GM19452 (cell line): ENCODE measurements at regions not wholly inside any gene's neighbourhood (a gene's known extent, or its start where the extent isn't known, plus 50 kb on each side); places are given as distances from the start of the nearest gene placed in this dataset.
A peak's percentile ranks its signal among the peaks of the same experiment; 100 is the strongest.
"Not testable (repeated sequence)": the region's sequence is repeated elsewhere in the genome, so short reads cannot be mapped to it uniquely, and the experiment has no call there.

Experiments used
- ATAC-seq: cut with Tn5 transposase; IDR thresholded peaks from one replicate; pipeline ENCODE4 v1.9.1; 2021; ENCODE audit not compliant: unreplicated experiment

GRCh38 chr12:89840162-89840922 lies 131.7 kb upstream of the ATP2B1 start:
- ATAC-seq, result no peak

- ATAC-seq, result no peak
Measured at GRCh38 chr12:89839444-89839843, 130.8 kb upstream of the ATP2B1 start.

GRCh38 chr12:89838833-89839232 lies 130.2 kb upstream of the ATP2B1 start:
- no peak for ATAC-seq

DNA sequence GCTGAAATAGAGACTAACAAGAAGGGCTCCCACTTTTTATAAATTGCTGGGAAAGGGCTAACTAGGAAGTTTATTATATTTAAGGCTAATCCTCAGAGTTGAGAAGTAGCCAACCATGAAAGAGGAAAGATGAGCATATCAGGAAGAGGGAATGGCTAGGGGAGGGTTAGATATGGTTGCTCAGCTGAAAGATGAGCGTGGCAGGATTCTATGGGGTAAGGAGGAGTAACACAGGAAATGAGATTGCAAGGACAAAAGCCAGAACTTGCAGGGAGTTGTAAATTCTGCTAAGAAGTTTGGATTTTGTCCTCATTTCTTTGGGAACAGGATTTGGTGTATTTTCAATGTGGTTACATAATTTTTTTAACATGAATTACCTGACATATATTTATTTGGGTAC lies 127.4 kb upstream of the ATP2B1 start:
- no peak for ATAC-seq

DNA sequence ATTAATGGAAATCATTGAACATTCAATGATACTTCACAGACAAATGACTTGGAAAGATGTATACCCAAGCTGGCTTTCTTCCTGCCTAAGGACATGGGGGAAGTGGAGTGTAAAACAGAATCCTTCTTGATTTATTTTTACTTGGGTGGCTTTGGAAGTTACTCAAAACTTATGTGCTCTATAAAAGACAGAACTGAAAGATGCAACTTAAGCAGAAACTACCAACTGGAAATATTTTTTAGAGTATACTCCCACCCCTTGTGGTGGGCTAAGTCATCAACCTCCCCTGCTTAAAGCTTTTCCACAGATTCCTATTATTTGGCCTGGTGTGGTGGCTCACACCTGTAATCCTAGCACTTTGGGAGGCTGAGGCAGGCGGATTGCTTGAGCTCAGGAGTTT lies 126.0 kb upstream of the ATP2B1 start:
- ATAC-seq, result no peak

GRCh38 chr12:89833337-89834252 lies 125.0 kb upstream of the ATP2B1 start:
- ATAC-seq, result no peak

DNA sequence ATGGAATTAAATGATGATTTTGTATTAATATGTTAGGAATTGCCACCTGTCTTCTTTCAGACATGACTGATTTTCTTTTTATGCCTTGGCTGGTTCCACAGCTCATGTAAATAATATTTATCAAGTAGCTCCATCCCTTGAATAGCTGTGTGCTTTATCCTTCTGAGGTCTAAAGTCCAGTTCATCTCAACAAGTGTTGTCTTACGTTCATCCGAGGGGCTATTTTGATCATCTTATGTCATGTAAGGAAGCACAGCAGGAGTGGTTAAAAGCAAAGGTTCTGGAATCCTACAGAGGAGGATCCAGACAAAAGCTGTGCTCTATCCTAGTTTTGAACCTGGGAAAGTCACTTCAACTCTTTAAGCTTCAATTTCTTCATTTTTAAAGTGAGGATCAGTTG lies 123.7 kb upstream of the ATP2B1 start:
- no peak for ATAC-seq

DNA sequence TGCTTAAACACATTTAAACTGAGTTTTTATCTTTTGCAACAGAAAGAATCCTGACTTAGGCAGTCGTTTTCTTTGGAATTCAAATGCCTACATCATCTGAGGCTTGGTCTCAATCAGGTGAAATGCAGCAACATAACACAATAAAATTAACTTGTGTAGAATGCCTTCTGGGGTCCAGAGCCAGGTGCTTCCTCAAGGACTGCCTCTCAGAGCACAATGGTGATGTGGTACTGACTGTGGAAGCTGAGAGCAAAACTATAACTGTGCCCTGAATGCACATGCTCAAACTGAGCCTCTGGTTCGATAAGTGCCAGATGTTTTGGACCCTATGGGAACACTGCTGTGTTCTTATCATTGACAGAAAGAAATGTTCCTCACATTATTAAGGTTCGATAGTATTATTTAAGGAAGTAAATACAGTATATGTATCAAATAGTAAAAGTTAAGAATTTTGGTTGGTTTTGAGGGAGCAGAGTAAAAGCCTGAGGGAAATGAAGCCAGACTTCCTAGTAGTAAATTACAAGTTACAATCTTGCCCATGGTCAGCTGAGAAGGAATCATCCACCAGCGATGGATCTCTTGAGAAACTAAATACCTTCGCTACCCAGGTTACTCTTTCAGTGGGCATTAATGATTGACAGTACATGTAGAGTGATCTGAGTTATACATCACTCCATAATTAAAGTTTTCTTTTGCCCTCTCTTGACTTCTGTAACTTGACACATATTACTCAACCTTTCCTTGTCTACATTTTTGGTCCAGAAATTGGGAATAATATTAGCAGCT lies 122.9 kb upstream of the ATP2B1 start:
- ATAC-seq, result no peak

GRCh38 chr12:89829434-89829975 lies 120.9 kb upstream of the ATP2B1 start:
- no peak for ATAC-seq

- ATAC-seq, result no peak
Measured at GRCh38 chr12:89828575-89828974, 119.9 kb upstream of the ATP2B1 start.

GRCh38 chr12:89827592-89827991 lies 119.0 kb upstream of the ATP2B1 start:
- ATAC-seq, result no peak

GRCh38 chr12:89826468-89826867 lies 117.8 kb upstream of the ATP2B1 start:
- no peak for ATAC-seq

DNA sequence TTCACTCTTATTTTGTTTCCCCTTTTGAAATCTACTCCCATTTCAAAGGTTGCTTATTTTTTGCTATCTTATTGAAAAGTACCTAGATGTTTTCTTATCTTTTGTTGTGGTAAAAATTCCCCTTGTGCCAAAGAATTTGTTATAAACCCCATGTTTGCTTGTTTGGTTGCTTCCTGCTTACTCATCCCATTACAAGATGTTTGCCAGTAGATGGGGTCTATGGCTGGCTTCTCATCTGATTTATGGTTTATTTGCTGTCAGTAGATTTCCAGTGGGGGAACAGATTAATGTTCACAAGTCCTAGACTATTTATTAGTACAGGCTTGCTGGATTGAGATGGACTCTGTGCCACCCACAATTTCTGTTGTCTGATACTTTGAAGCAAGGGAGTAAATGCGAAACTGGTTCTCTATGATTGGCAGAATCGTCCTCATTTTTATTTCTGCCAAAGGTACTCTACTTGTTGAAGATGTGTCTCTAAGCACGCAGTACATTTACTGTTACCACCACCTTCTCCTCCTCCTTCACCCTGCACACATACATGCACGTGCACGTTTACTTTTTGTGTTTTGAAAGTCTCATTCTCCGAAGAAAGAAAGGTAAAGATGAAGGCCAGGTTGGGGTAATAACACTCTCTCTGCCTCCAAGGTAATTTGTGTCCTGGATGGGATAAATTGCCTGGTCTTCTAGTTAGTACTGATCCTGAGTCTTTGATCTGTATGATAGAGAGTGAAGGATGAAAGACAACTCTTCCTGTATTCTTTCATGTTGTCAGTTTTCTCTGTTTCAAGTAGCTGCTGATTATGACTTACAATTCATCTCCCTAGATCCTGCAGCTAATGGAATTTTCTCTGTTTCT lies 117.2 kb upstream of the ATP2B1 start:
- ATAC-seq, result no peak

GRCh38 chr12:89824822-89825221 lies 116.2 kb upstream of the ATP2B1 start:
- ATAC-seq, result no peak

- ATAC-seq, result not testable (repeated sequence)
Measured at GRCh38 chr12:89822992-89823391, 114.4 kb upstream of the ATP2B1 start.

DNA sequence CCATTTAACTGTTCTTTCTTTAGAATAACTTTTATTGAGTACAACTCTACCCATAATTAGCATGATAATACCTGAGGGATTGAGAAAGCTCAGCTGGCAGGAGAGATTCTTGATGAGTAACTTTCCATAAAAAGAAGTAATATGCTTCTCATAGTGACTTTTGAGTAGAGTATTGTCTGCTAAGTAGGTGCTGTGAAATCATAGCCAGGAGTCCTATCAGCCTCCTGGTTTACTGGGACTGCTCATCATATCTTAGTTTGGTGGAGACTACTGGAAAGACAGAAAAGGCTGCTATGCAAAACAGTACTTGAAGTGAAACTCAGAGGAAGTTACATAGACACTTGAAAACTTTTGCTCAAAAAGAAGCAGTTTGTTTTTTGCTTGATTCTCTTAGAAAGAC lies 113.3 kb upstream of the ATP2B1 start:
- peak; percentile 60 for ATAC-seq

DNA sequence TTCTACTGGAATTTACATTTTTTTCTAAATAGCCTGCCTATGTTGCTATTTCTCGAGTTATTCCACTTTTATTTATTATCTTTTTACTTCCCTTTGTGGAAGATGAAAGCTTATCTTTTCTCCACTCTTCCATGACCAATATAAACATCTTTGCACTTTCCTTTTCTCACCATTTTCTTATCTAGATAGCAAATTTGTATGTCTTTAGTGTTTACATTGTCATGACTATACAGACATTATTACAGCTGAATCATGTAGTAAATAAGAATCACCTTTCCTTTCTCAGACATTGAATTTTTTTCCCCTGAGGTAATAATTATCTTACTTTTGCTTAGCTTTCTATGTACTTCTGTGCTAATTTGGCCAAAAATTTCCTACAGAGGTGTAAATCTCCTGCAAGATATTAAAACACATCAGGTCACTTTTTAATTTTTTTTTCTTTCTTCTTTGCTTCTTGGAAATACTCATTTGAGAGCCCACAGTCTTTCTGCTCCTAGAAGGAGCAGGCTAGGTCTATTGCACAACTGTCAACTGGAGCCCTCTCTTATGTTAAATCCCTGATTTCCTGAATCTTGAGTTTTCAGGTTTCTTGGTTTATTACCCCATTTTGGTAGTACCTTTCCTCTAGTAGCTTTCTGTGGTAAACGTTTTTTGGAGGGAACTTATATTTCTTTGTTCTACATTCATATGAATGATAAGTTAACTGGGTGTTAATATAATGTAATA lies 109.0 kb upstream of the ATP2B1 start:
- ATAC-seq, result no peak

DNA sequence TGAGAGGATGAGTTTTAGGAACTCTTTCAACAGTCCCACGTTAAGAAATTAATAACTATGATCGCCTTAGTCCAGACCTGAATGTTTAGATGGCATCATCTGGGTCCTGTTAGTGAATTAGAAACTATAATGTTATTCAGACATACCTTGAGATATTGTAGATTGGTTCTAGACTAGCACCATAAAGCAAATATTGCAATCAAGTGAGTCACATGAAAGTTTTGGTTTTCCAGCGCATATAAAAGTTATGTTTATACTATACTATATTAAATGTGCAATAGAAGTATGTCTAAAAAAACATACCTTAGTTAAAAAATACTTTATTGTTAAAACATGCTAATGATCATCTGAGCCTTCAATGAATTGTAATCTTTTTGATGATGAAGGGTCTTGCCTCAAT lies 106.6 kb upstream of the ATP2B1 start:
- no peak for ATAC-seq

GRCh38 chr12:89803412-89803811 lies 94.8 kb upstream of the ATP2B1 start:
- no peak for ATAC-seq

- ATAC-seq, result no peak
Measured at GRCh38 chr12:89801284-89801683, 92.6 kb upstream of the ATP2B1 start.
